GM18517 (cell line): ENCODE measurements at regions not wholly inside any gene's neighbourhood (a gene's known extent, or its start where the extent isn't known, plus 50 kb on each side); places are given as distances from the start of the nearest gene placed in this dataset.
"Not testable (repeated sequence)": the region's sequence is repeated elsewhere in the genome, so short reads cannot be mapped to it uniquely, and the experiment has no call there.

ENCODE experiments used
- ATAC-seq: cut with Tn5 transposase; IDR thresholded peaks from one replicate; pipeline ENCODE4 v1.9.1; 2021; ENCODE audit warnings: mild to moderate bottlenecking, moderate library complexity; ENCODE audit not compliant: unreplicated experiment

DNA sequence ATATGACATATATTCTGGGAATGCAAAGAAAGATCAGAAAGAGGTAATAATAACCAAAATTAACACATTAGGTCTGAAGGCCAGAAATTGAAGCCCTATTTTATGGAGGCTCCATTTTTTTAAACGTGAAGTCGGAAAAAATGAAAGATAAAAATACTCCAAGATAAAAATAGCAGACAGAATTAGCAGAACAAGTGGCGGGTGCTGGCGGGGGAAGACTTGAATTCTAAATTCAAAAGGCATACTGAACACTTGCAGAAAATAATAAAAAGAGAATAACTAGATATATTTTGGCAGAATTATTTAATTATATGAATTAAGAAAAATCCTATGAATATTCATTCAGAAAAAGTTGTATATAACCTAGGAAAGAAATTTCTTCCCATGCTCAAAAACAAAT is 543.7 kb upstream of the ACO1 start:
- no peak for ATAC-seq

DNA sequence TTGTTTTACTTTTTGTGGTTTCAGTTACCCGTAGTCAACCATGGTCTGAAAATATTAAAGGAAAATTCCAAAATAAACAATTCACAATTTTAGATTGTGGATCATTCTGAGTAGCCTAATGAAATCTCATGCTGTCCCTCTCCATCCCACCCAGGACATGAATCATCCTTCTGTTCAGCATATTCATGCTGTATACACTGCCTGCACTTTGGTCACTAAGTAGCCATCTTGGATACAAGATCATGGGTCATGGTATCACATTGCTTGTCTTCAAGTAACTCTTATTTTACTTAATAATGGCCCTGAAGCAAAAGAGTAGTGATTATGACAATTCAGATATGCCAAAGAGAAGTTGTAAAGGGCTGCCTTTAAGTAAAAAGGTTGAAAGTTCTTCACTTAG is 536.5 kb upstream of the ACO1 start:
- ATAC-seq = no peak

- no peak for ATAC-seq
These were observed 535.7 kb upstream of the ACO1 start for GRCh38 chr9:31848505-31849285.

- ATAC-seq = no peak
These were observed 530.3 kb upstream of the ACO1 start for GRCh38 chr9:31854187-31854586.

GRCh38 chr9:31868830-31869229 is 515.6 kb upstream of the ACO1 start:
- ATAC-seq = no peak

DNA sequence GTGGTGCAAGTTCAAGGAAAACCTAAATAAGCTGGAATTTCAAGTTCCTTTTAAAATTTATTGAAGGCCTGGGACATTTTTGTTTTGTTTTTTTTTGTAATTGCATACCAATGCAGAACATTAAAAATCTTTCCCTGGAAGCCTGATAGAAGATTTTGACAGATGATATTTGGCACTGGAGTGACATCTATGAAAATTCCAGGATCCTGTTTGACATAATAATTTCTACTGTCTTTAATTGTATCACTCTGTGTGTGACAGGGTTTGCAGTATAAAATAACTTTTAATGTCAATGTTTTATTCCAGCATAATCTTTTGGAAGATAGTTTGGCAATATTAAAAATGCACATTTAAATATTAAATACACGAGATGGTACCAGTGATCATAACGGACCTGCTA is 514.2 kb upstream of the ACO1 start:
- no peak for ATAC-seq

DNA sequence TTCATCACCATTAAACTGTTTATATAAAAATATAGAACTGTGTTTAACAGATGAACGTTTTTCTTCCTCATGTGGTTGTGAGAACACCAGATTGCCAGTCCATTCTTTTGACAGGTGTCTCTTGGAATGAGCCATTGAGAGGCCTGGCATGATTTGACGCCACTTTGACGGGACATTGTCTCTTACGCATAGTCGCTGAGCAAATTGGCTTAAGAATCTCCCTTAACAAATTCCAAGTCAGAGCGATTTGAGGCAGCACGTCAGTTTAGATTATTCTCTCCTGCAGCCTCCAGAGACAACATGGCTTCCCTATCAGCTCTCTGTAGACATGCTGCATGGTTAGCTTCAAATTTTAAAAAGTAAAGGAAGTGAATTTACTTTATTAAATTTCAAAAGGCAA is 510.7 kb upstream of the ACO1 start:
- no peak for ATAC-seq

DNA sequence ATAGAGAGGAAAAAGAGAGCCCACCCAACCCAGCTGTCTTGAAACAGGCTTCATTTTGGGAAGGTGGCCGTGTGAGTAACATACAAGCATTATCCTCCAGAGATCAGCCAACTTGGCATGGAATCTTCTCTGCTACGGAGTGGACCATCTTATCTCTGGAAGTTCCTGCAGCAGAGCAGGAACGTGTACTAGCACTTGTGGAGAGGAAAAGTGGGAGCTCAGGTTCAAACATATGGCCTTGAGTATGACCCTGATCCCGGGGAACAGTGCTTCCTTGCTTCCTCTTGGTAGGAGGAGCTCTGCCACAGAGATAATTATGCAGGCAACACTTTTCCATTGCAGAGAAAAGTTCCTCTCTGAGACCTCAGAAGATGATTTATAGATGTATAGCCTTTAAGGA is 490.4 kb upstream of the ACO1 start:
- no peak for ATAC-seq

DNA sequence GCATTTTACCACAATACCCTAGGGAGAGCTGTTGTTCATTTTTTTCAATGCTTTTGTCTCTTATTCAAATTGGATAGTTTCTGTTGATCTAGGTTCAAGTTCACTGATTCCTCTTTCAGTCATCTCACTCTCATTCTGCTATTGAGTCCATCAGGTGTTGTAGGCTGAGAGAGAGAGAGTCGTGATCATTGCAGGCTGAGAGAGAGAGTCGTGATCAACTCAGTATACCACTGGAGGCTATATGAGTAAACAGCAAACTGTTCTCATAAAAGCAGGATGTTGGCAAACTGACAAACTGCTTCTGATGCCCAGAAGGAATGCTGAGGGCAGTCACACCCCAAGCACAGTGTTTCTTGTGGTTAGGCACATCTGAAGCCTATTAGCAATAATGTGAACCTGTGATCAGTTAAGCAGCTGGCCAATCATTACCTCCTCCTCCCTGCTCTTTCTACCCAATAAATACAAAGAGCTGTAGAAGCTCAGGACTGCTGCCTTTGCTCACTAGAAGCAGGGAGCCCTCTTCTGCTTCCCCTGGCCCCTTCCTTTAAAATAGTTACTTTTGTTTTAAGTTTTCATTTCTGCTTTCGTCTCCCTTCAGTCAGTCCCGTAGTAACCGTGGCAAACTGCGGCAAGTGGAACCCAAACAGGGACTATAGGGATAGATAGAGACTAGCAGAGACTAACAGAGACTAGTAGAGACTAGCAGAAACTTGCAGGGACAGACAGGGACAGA is 476.1 kb upstream of the ACO1 start:
- ATAC-seq = peak; percentile 88

DNA sequence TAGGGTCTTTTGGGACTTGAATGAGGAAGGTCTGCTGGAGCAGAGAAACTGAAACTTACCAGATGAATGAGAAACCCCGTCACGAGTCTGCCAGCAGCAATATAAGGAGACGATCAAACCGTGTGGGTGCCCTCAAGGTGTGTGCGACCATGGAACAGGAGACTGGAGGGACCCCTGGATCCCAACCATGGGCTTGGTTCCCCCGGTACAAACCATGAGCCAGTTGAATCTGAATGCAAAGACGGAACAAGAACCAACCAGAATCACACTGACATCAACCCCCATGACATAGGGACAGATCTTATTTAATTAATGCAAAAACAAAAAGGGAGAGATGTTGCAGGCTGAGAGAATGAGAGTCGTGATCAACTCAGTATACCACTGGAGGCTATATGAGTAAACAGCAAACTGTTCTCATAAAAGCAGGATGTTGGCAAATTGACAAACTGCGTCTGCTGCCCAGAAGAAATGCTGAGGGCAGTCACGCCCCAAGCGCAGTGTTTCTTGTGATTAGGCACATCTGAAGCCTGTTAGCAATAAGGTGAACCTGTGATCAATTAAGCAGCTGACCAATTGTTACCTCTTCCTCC is 475.5 kb upstream of the ACO1 start:
- peak; percentile 47 for ATAC-seq

DNA sequence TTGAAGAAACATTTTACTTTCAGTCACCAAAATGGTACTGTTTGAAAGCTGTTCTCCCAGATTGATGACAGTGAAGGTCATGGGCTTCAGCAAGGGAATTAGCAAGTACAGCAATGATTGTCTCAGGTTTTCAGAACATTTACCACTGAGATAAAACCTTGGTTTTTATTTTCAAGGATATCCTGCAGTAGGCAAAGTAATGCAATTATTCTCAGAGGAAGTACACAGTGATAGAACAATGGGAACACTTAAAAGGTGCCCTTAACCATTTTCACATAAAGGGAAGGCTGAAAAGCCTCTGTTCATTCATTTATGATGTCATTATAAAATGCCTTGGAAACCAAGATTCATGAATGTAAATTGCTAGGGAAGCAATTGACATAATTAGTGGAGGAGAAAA is 471.8 kb upstream of the ACO1 start:
- no peak for ATAC-seq

DNA sequence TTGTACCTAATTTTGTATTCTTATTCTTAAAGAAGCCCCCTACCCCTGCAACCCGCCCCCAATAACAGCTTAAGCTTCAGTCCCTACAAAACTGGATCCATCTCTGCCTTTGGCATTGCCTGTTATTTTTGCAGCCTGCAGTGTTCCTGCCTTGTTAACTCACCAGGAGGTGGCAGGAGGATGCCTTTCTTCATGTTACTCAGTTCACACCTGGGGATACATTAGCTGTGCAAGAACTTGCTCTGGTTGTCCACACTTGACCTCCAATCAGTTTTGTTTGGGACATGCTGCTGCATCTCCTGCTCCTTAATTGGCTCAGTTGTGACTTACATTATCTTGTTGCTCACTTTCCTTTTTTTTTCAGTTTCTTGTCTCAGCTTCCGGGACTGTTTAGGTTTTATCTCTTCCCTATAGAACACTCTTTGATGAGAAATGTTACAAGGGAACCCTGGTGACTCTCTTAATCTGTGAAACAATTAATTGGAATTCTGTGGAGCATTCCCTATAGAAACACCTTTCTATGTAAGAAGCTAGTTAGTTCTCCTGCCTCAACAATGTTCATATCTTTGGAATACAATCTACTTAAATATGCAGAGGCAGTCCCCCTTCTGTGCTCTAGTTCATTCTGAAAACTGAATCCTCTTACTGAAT is 467.7 kb upstream of the ACO1 start:
- no peak for ATAC-seq

- not testable (repeated sequence) for ATAC-seq
These were observed 446.7 kb upstream of the ACO1 start for GRCh38 chr9:31937737-31938136.

- ATAC-seq = no peak
These were observed 433.7 kb upstream of the ACO1 start for GRCh38 chr9:31950756-31951155.

DNA sequence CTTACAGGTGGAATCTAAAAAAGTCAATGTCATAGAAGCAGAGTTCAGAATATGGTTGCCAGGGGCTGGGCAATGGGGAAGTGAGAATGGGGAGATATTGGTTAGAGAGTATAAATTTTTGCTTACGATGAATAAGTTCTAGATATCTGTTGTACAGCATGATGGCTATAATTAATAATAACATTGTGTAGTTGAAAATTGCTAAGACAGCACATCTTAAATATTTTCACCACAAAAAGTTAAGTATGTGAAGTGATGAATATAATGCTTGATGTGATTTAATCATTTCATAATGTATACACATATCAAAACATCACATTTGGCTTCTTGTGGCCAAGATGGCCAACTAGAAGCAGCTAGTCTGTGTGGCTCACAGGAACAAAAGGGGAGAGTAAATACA is 425.9 kb upstream of the ACO1 start:
- ATAC-seq = no peak

DNA sequence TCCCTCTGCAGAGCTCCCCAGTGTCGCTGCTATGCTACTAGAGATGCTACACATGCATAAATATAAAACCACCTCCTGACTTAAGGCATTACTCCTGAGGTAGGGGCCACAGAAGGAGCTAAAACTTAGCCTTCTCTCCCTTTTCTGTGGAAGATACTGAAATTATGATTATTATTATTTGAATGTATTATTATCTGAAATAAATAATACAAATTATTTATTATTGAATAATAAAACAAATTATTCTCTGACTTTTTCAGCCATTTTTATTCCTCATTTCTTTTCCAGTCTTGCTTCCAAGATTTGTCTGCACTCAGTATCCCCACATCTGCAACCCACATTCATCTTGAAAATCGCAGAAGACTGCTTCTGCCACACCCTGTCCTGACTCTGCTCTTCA is 414.9 kb upstream of the ACO1 start:
- no peak for ATAC-seq

- no peak for ATAC-seq
These were observed 400.5 kb upstream of the ACO1 start for GRCh38 chr9:31983895-31984294.

- ATAC-seq = no peak
These were observed 388.1 kb upstream of the ACO1 start for GRCh38 chr9:31996331-31996730.

DNA sequence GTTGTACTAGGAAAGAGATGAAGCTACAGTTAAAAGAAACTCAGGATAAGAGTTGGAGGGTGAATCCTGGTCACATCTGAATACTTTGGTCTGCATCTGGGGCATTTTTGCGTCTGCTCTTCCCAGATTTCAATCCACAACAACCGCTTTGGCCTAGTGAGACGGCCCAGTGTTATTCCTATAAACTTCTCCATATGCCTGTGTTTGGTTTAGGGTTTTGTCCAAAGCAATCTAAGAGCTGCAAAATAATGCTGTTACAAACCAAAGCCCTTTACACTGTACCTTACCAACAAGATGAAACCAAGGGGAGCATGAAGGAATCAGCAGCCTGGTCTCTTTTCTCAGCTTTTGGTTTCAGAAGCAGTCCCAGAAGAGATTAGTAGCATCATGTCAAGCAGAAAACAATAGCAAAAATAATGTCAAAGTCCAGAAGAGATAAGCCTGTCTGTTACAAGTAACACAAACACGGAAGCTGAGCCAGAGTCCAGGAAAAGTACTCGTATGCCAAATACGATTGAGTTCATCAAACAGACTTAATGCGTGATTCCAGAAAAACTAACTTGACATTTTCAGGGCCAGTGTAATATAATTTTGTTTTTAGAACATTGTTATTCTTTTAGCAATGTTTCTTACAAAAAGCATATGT is 379.9 kb upstream of the ACO1 start:
- no peak for ATAC-seq

GRCh38 chr9:32010322-32010721 is 374.1 kb upstream of the ACO1 start:
- ATAC-seq = no peak

DNA sequence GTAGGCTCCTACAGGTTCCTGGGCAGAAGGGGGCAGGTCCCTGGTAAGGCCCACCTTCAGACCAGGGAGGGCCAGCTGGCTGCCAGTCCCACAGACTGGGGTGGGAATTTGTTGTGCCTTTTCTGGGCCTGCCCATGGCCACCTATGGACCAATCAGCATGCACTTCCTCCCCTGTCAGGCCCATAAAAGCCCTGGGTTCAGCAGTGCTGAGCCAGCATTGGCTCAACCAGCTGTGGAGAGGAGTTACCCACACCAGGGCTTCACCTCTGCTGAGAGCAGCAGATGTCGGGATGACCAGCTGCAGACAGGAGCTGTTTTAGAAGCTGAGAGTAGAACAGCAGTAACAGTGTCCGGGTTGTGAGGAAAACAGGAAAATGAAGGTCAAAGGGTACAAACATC is 373.4 kb upstream of the ACO1 start:
- ATAC-seq = no peak
